CD14-positive monocyte (primary cell): ENCODE measurements at regions not wholly inside any gene's neighbourhood (a gene's known extent, or its start where the extent isn't known, plus 50 kb on each side); places are given as distances from the start of the nearest gene placed in this dataset.

Experiments
- DNase-seq, 3 donors: peaks; one replicate each; pipeline ENCODE4 v3.0.0-alpha.2; 2011 to 2022
- H2AFZ ChIP-seq: 2 replicates; pipeline ENCODE4 v1.6.0; 2012; ENCODE audit warnings: mild to moderate bottlenecking, low read depth, low read length, inconsistent platforms; ENCODE audit not compliant: insufficient read depth, poor library complexity, severe bottlenecking
- H3K27ac ChIP-seq, 2 donors: 1 replicate in 1 of 2; 2 replicates in 1 of 2; pipeline ENCODE4 v1.5.1; 2012 to 2013; ENCODE audit warnings: low read length in 2 of 2, control low read depth in 1 of 2, inconsistent platforms in 1 of 2, low read depth in 1 of 2, mild to moderate bottlenecking in 1 of 2
- H3K27me3 ChIP-seq, 2 donors: one replicate each; pipeline versions ENCODE4 v1.6.0 to v1.6.1; 2011 to 2013; ENCODE audit warnings: low read length in 2 of 2; ENCODE audit not compliant: control insufficient read depth in 2 of 2, insufficient read depth in 2 of 2
- H3K36me3 ChIP-seq, 2 donors: replicated peaks in 1 of 2; 1 replicate in 1 of 2; 2 replicates in 1 of 2; pipeline versions ENCODE4 v1.5.1 to v1.6.1; 2012 to 2013; ENCODE audit warnings: low read length in 2 of 2, control low read depth in 1 of 2, inconsistent platforms in 1 of 2, mild to moderate bottlenecking in 1 of 2; ENCODE audit not compliant: insufficient read depth in 2 of 2, control insufficient read depth in 1 of 2
- H3K4me1 ChIP-seq, 2 donors: 1 replicate in 1 of 2; 2 replicates in 1 of 2; pipeline versions ENCODE4 v1.5.1 to v1.6.1; 2012 to 2013; ENCODE audit warnings: low read length in 2 of 2, control low read depth in 1 of 2, inconsistent platforms in 1 of 2, mild to moderate bottlenecking in 1 of 2, moderate library complexity in 1 of 2; ENCODE audit not compliant: insufficient read depth in 2 of 2, control insufficient read depth in 1 of 2
- H3K4me2 ChIP-seq: replicated peaks from 2 replicates; pipeline ENCODE3; 2012; ENCODE audit warnings: low read length, moderate library complexity, mild to moderate bottlenecking; ENCODE audit not compliant: poor library complexity, severe bottlenecking; ENCODE audit errors: extremely low read depth
- H3K4me3 ChIP-seq, 3 experiments: fragments of 200-600 bp in 1 of 3; sonication (generic) in 1 of 3; replicated peaks in 1 of 3; 1 replicate in 2 of 3; 2 replicates in 1 of 3; pipeline ENCODE4 v1.5.1; 2011 to 2013; ENCODE audit warnings: low read length in 3 of 3, mild to moderate bottlenecking in 3 of 3, control low read depth in 2 of 3, low read depth in 2 of 3, inconsistent platforms in 1 of 3, moderate library complexity in 1 of 3
- H3K79me2 ChIP-seq: 2 replicates; pipeline ENCODE4 v1.6.0; 2012; ENCODE audit warnings: mild to moderate bottlenecking, control low read depth, inconsistent platforms, low read length, moderate library complexity; ENCODE audit not compliant: insufficient read depth
- H3K9ac ChIP-seq: 2 replicates; pipeline ENCODE4 v1.6.0; 2017; ENCODE audit warnings: low read length, mild to moderate bottlenecking; ENCODE audit not compliant: insufficient read depth, poor library complexity, severe bottlenecking
- H3K9me3 ChIP-seq, 2 donors: replicated peaks in 1 of 2; 1 replicate in 1 of 2; 2 replicates in 1 of 2; pipeline versions ENCODE4 v1.5.1 to v1.6.1; 2012 to 2013; ENCODE audit warnings: low read length in 2 of 2, control low read depth in 1 of 2; ENCODE audit not compliant: control insufficient read depth in 1 of 2, insufficient read depth in 1 of 2
- H4K20me1 ChIP-seq: 2 replicates; pipeline ENCODE4 v1.6.0; 2012; ENCODE audit warnings: mild to moderate bottlenecking, low read length, control low read depth, moderate library complexity; ENCODE audit not compliant: insufficient read depth
- H3K27ac Mint-ChIP-seq, 7 donors: one replicate each; pipeline ENCODE4 v1.8.0; 2020; ENCODE audit warnings: mild to moderate bottlenecking in 7 of 7, mixed read lengths in 7 of 7, moderate library complexity in 6 of 7, inconsistent platforms in 2 of 7
- H3K27me3 Mint-ChIP-seq, 3 donors: one replicate each; pipeline ENCODE4 v1.8.0; 2021 to 2022; ENCODE audit warnings: low read depth in 3 of 3, mild to moderate bottlenecking in 3 of 3, mixed read lengths in 3 of 3, moderate library complexity in 3 of 3, inconsistent platforms in 1 of 3
- H3K36me3 Mint-ChIP-seq, 2 donors: one replicate each; pipeline ENCODE4 v1.8.0; 2020; ENCODE audit warnings: mixed read lengths in 2 of 2, inconsistent platforms in 1 of 2, mild to moderate bottlenecking in 1 of 2
- H3K4me1 Mint-ChIP-seq: one replicate; pipeline ENCODE4 v1.8.0; 2020; ENCODE audit warnings: mild to moderate bottlenecking, mixed read lengths
- H3K4me3 Mint-ChIP-seq, 2 donors: one replicate each; pipeline ENCODE4 v1.8.0; 2020; ENCODE audit warnings: mild to moderate bottlenecking in 2 of 2, mixed read lengths in 2 of 2, moderate library complexity in 1 of 2
- H3K9me3 Mint-ChIP-seq, 7 donors: one replicate each; pipeline ENCODE4 v1.8.0; 2020 to 2022; ENCODE audit warnings: mixed read lengths in 7 of 7, mild to moderate bottlenecking in 6 of 7, moderate library complexity in 6 of 7, inconsistent platforms in 2 of 7
- WGBS: methylation state at CpG from one replicate; pipeline ENCODE4 v1.1.5; 2013; ENCODE audit warnings: missing lambda C conversion rate; ENCODE audit not compliant: insufficient coverage; 5-methylcytosine and 5-hydroxymethylcytosine counted together
- intact Hi-C, 2 donors: fragments of 100-400 bp; cut with micrococcal nuclease; formaldehyde crosslinking; loops; one replicate each; pipeline versions ENCODE4 v1.15.0 to v1.15.1; 2023
- TF ChIP-seq, protein P1 (sequence below): fragments of 200-600 bp; IDR thresholded peaks from one replicate; pipeline ENCODE4 v1.8.0; 2022; ENCODE audit warnings: antibody characterized with exemption, mild to moderate bottlenecking

DNA sequence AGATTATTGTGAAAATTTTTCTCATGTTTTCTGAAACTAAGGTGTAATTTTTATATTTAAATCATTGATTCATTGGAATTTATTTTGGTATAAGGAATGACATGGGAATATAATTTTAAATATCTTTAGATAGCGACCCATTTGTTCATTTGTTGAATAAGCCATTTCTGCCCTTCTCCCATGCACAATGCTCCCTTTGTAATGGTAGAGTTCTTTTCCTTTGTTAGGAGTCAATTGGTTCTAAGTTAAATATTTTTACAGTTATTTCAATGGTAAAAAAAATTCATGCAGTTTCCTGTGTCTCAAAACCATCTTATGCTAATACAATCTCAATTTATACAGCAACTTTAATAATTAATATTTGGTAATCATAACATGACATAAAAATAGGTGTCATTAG, 218.8 kb upstream of the C11orf87 start:
- Mint-ChIP-seq H3K4me1 (peaks cover under 1% of the 10 kb centered on the region), H3K27me3 (peaks cover 0 to 2% (median 0%) of the 10 kb centered on the region in 3 donors), H3K4me3 (no peak overlapping the region), H3K9me3 (peaks cover 2 to 17% (median 5%) of the 10 kb centered on the region in 7 donors), H3K27ac (no peak overlapping the region), H3K36me3 (no peaks in the 10 kb centered on the region)
- Histone ChIP-seq H3K9me3 (no peaks in the 10 kb centered on the region), H3K4me1 (no peaks in the 10 kb centered on the region), H2AFZ (no peak overlapping the region), H3K4me3 (no peak overlapping the region), H3K79me2 (no peaks in the 10 kb centered on the region), H3K27me3 (no peaks in the 10 kb centered on the region), H4K20me1 (no peaks in the 10 kb centered on the region), H3K4me2 (no peak overlapping the region), H3K9ac (no peak overlapping the region), H3K27ac (no peak overlapping the region), H3K36me3 (no peaks in the 10 kb centered on the region)
- intact Hi-C loops, result no loop called here
- TF ChIP-seq, protein P1, sequence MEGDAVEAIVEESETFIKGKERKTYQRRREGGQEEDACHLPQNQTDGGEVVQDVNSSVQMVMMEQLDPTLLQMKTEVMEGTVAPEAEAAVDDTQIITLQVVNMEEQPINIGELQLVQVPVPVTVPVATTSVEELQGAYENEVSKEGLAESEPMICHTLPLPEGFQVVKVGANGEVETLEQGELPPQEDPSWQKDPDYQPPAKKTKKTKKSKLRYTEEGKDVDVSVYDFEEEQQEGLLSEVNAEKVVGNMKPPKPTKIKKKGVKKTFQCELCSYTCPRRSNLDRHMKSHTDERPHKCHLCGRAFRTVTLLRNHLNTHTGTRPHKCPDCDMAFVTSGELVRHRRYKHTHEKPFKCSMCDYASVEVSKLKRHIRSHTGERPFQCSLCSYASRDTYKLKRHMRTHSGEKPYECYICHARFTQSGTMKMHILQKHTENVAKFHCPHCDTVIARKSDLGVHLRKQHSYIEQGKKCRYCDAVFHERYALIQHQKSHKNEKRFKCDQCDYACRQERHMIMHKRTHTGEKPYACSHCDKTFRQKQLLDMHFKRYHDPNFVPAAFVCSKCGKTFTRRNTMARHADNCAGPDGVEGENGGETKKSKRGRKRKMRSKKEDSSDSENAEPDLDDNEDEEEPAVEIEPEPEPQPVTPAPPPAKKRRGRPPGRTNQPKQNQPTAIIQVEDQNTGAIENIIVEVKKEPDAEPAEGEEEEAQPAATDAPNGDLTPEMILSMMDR, result no peak
- DNase-seq, result no peak
- no CpG with 5 or more reads among the region's 1 CpG for WGBS

DNA sequence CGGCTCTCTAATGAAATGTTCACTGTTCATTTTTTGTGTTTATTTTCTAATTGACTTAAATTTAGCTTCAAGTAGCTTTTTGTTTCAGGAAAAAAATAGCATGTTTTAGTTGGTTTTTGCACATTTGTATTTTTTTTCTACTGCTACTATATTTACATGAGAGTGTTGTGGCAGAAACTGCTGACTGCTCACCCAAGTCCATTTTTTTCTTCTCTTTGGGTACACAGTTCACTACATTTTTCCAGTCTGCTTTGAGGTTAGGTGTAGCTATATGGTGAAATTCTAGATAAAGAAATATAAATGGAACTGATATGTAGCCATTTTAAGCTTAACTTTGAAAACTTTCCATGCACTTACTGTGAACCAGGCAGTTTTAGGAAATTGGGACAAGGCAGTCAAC, 216.7 kb upstream of the C11orf87 start:
- H3K27ac ChIP-seq, result no peak overlapping the region
- no peaks in the 10 kb centered on the region for H3K9me3 ChIP-seq
- H3K4me1 Mint-ChIP-seq, result no peaks in the 10 kb centered on the region
- no peaks in the 10 kb centered on the region for H4K20me1 ChIP-seq
- no peak overlapping the region for H3K4me3 ChIP-seq
- no peak overlapping the region for H3K9ac ChIP-seq
- no peak overlapping the region for H2AFZ ChIP-seq
- H3K27me3 ChIP-seq, result no peaks in the 10 kb centered on the region
- no CpG with 5 or more reads among the region's 1 CpG for WGBS
- intact Hi-C loops, result no loop called here
- H3K36me3 Mint-ChIP-seq, result no peaks in the 10 kb centered on the region
- no peaks in the 10 kb centered on the region for H3K36me3 ChIP-seq
- H3K27me3 Mint-ChIP-seq, result peaks cover 0 to 2% (median 0%) of the 10 kb centered on the region in 3 donors
- TF ChIP-seq, protein P1, result no peak
- no peak overlapping the region for H3K27ac Mint-ChIP-seq
- no peaks in the 10 kb centered on the region for H3K79me2 ChIP-seq
- DNase-seq, result no peak
- peaks cover 0 to 9% (median 5%) of the 10 kb centered on the region in 7 donors for H3K9me3 Mint-ChIP-seq
- no peaks in the 10 kb centered on the region for H3K4me1 ChIP-seq
- H3K4me3 Mint-ChIP-seq, result no peak overlapping the region
- H3K4me2 ChIP-seq, result no peak overlapping the region
